ENCODE measurements at regions not wholly inside any gene's neighbourhood (a gene's known extent, or its start where the extent isn't known, plus 50 kb on each side); places are given as distances from the start of the nearest gene placed in this dataset.

- DNase-seq (ENCODE audit: low read depth), result no peak
Observed at GRCh38 chr1:83725735-83726360, 273.1 kb downstream of the TTLL7 start.

- no peak for DNase-seq (ENCODE audit: low read depth)
Observed at GRCh38 chr1:83718338-83718737, 280.6 kb downstream of the TTLL7 start.

DNA sequence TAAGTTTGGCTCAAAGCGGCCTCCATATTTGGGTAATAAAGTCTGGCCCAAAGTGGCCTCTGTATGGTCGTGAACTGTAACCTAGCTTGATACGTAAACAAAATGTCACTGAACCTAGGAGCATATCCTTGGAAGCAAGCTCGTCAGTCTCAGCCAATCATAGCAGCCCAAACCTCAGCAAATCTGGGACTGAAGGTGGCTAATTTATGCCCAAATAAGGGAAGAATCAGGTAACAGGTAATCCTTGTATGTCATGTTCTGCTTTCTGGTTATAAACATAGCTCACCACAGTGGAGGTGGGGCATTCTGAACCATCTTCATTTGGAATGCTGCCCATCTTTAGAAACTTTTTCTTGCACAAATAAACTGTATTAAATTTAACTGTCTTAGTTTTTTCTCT is 281.1 kb downstream of the TTLL7 start:
- DNase-seq (ENCODE audit: low read depth), result no peak

DNA sequence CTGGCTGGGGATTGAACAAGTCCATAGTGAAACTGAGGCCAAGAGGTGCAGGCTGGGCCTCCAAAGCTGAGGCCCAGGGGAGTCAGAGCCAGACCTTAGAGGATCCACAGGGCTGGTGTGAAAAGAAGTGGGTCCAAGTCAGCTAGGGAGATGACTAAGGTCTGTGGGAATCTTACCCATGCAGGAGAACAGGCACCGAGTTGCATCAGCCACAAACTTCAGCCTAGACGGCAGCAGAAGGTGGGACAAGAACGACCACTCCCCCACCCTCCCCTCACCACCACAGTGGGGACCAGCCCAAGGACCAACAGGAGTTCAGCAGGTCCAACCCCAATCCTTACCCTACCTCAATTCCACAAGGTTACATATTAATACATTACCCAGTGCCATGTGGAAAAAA is 282.3 kb downstream of the TTLL7 start:
- no peak for DNase-seq (ENCODE audit: low read depth)

GRCh38 chr1:83715550-83715949 is 283.4 kb downstream of the TTLL7 start:
- no peak for DNase-seq (ENCODE audit: low read depth)

- DNase-seq (ENCODE audit: low read depth), result no peak
Observed at GRCh38 chr1:83709662-83710061, 289.3 kb downstream of the TTLL7 start.

DNA sequence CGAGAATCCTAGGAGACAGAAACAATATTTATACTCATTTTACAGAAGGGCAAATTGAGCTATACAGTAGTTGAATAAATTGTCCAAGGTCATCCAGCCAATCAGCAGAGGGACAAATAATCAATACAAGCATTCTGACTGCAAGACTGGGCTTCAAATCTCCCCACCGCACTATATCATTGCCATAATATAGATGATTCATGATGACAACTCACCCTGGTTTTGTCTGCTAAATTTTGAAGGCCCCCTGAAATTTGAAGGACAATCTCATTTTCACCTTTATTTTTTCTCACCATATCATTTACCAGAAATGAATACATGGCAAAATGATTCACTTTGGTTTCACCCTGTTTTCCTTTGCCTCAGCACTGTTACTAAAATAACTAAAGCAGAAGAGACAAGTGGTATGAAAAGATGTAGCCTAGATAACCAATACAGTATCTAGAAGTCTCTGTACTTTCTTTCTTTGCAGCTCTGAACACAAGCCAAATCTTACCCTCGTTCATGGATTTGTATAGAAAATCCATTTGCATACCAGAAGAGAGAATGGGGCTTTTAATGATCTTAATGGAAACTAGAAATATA is 292.5 kb downstream of the TTLL7 start:
- no peak for DNase-seq (ENCODE audit: low read depth)

DNA sequence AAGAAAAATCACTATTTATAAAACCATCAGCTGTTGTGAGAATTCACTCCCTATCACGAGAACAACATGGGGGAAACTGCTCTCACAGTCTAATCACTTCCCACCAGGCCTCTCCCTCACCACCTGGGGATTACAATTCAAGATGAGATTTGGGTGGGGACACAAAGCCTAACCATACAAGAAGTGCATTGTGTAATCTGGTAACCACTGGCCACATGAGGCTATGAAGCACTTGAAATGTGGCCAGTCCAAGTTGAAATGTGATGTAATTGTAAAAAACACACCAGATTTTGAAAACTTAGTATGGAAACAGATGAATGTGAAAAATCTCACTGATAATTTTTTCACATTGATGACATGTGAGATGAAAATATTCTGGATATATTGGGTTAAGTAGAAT is 293.8 kb downstream of the TTLL7 start:
- no peak for DNase-seq (ENCODE audit: low read depth)

- no peak for DNase-seq (ENCODE audit: low read depth)
Observed at GRCh38 chr1:83704350-83704749, 294.6 kb downstream of the TTLL7 start.

GRCh38 chr1:83702356-83702755 is 296.6 kb downstream of the TTLL7 start:
- no peak for DNase-seq (ENCODE audit: low read depth)

DNA sequence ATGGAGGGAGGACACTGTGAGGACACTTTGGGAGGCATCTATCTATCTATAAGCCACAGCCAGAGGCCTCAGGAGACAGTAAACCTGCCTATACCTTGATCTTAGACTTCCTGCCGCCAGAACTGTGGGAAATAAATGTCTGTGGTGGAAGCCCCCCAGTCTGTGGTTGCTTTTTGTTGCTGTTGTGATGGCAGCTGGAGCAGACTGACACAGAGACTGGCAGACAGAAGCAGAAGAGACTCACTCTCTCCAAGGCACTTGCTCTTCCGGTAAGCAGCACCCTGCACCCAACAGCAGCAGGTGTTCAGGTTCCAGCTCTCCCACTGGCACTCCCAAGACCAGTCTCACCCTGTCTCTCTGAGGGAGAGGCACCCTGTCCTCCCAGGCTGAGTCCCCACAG is 297.6 kb downstream of the TTLL7 start:
- no peak for DNase-seq (ENCODE audit: low read depth)

DNA sequence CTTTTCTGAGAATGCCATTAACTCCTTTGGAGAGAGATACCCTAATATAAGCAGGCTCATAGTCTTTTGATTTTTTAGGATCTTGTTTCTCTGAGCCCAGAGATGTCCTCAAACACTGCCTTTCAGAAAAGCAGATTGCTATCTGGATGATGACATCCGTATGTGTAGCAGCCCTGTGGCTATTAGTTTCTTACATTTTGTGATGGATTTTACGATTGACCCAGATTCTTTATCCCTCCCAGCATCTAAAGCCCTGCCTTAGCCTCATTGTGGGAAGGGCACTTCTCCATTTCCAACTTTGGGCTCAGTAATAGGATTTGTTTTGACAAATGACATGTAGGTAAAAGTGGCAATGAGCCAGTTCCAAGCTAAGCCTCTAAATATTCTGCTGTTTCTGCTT is 300.3 kb downstream of the TTLL7 start:
- no peak for DNase-seq (ENCODE audit: low read depth)

DNA sequence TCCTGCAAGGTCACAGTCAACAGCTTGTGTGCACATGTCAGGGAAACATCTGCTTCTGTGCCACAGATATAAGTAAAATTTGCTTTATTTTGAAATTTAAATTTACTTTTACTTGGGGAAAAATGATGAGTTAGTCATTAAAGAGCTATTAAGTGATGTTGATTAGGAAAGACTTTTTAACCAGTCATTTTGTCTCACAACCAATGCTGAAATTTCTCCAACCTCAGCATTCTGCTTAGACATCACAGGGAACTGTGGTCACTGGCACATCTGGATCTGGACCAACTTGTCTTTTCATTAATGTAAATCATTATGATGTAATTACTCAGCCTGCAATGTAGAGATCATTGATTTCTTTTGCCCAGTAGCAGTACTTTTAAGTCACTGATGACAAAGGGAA is 301.0 kb downstream of the TTLL7 start:
- no peak for DNase-seq (ENCODE audit: low read depth)

GRCh38 chr1:83697220-83697619 is 301.7 kb downstream of the TTLL7 start:
- DNase-seq (ENCODE audit: low read depth), result no peak

- DNase-seq (ENCODE audit: low read depth), result no peak
Observed at GRCh38 chr1:83694449-83694848, 304.5 kb downstream of the TTLL7 start.

DNA sequence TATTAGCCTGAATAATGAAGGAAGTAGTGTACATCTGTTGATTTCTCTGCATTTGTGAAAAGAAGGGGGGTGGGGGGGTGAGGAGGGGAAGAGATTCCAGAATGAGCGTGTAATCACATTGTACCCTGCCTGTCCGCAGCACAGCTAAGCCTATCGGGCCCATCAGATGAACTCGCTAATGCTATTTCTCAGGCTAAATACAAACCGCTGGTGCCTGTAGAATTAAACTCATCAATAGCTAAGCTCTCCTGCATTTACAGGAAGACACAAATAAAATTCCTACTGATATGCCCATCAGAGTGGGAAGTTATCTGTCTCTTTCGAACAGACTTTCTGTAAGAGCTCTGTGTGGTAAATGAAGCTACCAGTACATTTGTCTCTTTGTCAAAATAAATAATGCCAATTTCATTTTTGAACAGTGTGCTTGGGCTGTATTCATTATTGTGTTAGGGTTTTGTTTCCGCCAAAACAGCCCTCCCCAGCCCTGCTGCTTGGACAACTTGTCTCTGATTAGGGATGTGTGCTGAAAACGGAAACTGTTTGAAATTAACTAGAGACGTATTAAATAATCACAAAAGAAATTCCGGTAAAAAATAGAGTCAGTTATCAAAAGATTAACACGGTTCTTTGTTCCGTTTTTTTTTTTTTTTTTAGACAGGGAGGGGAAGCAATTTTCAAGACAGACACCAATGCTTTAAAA is 305.4 kb downstream of the TTLL7 start:
- no peak for DNase-seq (ENCODE audit: low read depth)

GRCh38 chr1:83692524-83693381 is 306.2 kb downstream of the TTLL7 start:
- no peak for DNase-seq (ENCODE audit: low read depth)

- DNase-seq (ENCODE audit: low read depth), result no peak
Observed at GRCh38 chr1:83691953-83692500, 306.9 kb downstream of the TTLL7 start.

- DNase-seq (ENCODE audit: low read depth), result no peak
Observed at GRCh38 chr1:83689921-83690868, 308.7 kb downstream of the TTLL7 start.

DNA sequence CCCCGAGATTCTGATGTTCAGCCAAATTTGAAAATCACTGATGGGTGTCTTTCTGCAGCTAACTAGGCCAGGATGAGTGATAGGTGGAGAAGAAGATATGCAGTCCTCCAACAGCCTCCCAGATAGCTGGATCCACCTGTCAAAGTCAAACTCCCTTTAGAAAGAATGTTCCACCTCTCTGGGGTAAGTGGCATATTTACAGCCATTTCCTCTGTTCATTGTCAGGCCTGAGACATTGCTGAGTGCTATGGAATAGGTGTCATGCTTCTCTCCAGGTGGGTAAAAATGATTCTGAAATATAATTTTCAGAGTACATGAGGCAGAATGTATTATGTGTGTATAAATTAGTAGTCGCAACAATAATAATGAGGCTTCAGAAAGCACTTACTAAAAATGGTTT is 316.8 kb downstream of the TTLL7 start:
- no peak for DNase-seq (ENCODE audit: low read depth)

- no peak for DNase-seq (ENCODE audit: low read depth)
Observed at GRCh38 chr1:83676106-83676505, 322.8 kb downstream of the TTLL7 start.

All from T-helper 22 cell (primary cell).